GM13976 (cell line): ENCODE measurements at regions not wholly inside any gene's neighbourhood (a gene's known extent, or its start where the extent isn't known, plus 50 kb on each side); places are given as distances from the start of the nearest gene placed in this dataset.

ENCODE experiments used
- DNase-seq: peaks from one replicate; pipeline ENCODE4 v3.0.0; 2012; ENCODE audit warnings: low spot score
- CTCF ChIP-seq: IDR thresholded peaks from 2 replicates; pipeline ENCODE4 v1.5.1; 2012; ENCODE audit warnings: borderline replicate concordance, mild to moderate bottlenecking; ENCODE audit not compliant: insufficient read depth; ENCODE audit errors: extremely low read depth, missing control alignments, control extremely low read depth
- in situ Hi-C: fragments of 300-500 bp; cut with MboI; formaldehyde crosslinking; loops from one replicate; pipeline ENCODE4 v1.12.0; 2022; ENCODE audit warnings: low sequenced_read_pairs, mixed read lengths, inconsistent platforms; ENCODE audit not compliant: unreplicated experiment

GRCh38 chr5:61649231-61649630, 317.2 kb downstream of the ZSWIM6 start:
- DNase-seq: no peak
- in situ Hi-C loops: no loop called here
- TF ChIP-seq CTCF: no peak

GRCh38 chr5:61649971-61650370, 317.9 kb downstream of the ZSWIM6 start:
- no peak for TF ChIP-seq CTCF
- no peak for DNase-seq
- in situ Hi-C loops: loop anchor here (25.0 kb wide), 1 partner anchor 688 kb away; no protein-coding TSS in a partner anchor

GRCh38 chr5:61650661-61651060, 318.6 kb downstream of the ZSWIM6 start:
- TF ChIP-seq CTCF: no peak
- in situ Hi-C loops: loop anchor here (25.0 kb wide), 1 partner anchor 688 kb away; no protein-coding TSS in a partner anchor
- no peak for DNase-seq

GRCh38 chr5:61651195-61651594, 319.1 kb downstream of the ZSWIM6 start:
- DNase-seq: no peak
- in situ Hi-C loops: loop anchor here (25.0 kb wide), 1 partner anchor 689 kb away; no protein-coding TSS in a partner anchor
- no peak for TF ChIP-seq CTCF

- no peak for DNase-seq
- in situ Hi-C loops: loop anchor here (25.0 kb wide), 1 partner anchor 691 kb away; no protein-coding TSS in a partner anchor
- TF ChIP-seq CTCF: no peak
Measured at GRCh38 chr5:61652916-61653315, 320.9 kb downstream of the ZSWIM6 start.

GRCh38 chr5:61653807-61654580, 321.9 kb downstream of the ZSWIM6 start:
- TF ChIP-seq CTCF: no peak
- DNase-seq: no peak
- in situ Hi-C loops: loop anchor here (25.0 kb wide), 1 partner anchor 692 kb away; no protein-coding TSS in a partner anchor
